SU-DHL-6 (cell line): ENCODE measurements at regions not wholly inside any gene's neighbourhood (a gene's known extent, or its start where the extent isn't known, plus 50 kb on each side); places are given as distances from the start of the nearest gene placed in this dataset.

Source experiments
- H2AFZ ChIP-seq: fragments of 200-600 bp; sonication (generic); 2 replicates; pipeline ENCODE4 v1.6.1; 2014; ENCODE audit warnings: low read depth, mild to moderate bottlenecking, moderate library complexity, mixed read lengths, antibody characterized with exemption, low read length; ENCODE audit not compliant: severe bottlenecking
- H3F3A ChIP-seq: fragments of 200-600 bp; shearing (Covaris generic); 2 replicates; pipeline ENCODE4 v1.6.0; 2016; ENCODE audit warnings: antibody characterized with exemption, mild to moderate bottlenecking; ENCODE audit not compliant: insufficient read depth
- H3K27ac ChIP-seq: fragments of 200-600 bp; sonication (generic); 2 replicates; pipeline ENCODE4 v1.5.1; 2016; ENCODE audit warnings: low read depth, mild to moderate bottlenecking, low read length, moderate library complexity, mixed read lengths
- H3K27me3 ChIP-seq: fragments of 200-600 bp; sonication (generic), shearing (Covaris generic); 2 replicates; pipeline ENCODE4 v1.6.0; 2014; ENCODE audit warnings: mild to moderate bottlenecking, low read length
- H3K36me3 ChIP-seq: fragments of 200-600 bp; sonication (generic); 2 replicates; pipeline ENCODE4 v1.6.1; 2014; ENCODE audit warnings: mild to moderate bottlenecking, low read length, mixed read lengths
- H3K4me2 ChIP-seq: fragments of 300-600, 200-600 bp; shearing (Covaris generic), sonication (generic); 2 replicates; pipeline ENCODE4 v1.6.0; 2014; ENCODE audit warnings: low read length, low read depth, mild to moderate bottlenecking; ENCODE audit not compliant: poor library complexity, severe bottlenecking
- H3K4me3 ChIP-seq: fragments of 200-600 bp; sonication (generic); 2 replicates; pipeline ENCODE4 v1.5.1; 2014; ENCODE audit warnings: antibody characterized with exemption, low read length, mild to moderate bottlenecking, mixed read lengths; ENCODE audit not compliant: insufficient read depth, poor library complexity, severe bottlenecking
- H3K79me2 ChIP-seq: fragments of 200-600 bp; sonication (generic); 2 replicates; pipeline ENCODE4 v1.6.1; 2014; ENCODE audit warnings: mild to moderate bottlenecking, low read length, moderate library complexity; ENCODE audit not compliant: insufficient read depth
- H3K9ac ChIP-seq: fragments of 200-600 bp; sonication (generic); 2 replicates; pipeline ENCODE4 v1.7.0; 2014; ENCODE audit warnings: mild to moderate bottlenecking, low read length
- H3K9me2 ChIP-seq: fragments of 200-600 bp; sonication (generic); replicated peaks from 2 replicates; pipeline ENCODE4 v1.6.1; 2014; ENCODE audit warnings: low read length; ENCODE audit not compliant: insufficient read depth
- H3K9me3 ChIP-seq: fragments of 200-600 bp; sonication (generic); 2 replicates; pipeline ENCODE4 v1.6.1; 2014; ENCODE audit warnings: low read length, mixed read lengths; ENCODE audit not compliant: insufficient read depth
- H4K20me1 ChIP-seq: fragments of 200-600 bp; sonication (generic); 2 replicates; pipeline ENCODE4 v1.6.1; 2014; ENCODE audit warnings: low read depth, mild to moderate bottlenecking, antibody characterized with exemption, low read length, moderate library complexity, mixed read lengths
- EZH2phosphoT487 ChIP-seq: fragments of 200-600 bp; sonication (generic), shearing (Covaris generic); conservative IDR thresholded peaks from 2 replicates; pipeline ENCODE4 v1.6.1; 2018; ENCODE audit warnings: mild to moderate bottlenecking, antibody characterized with exemption, low read length, moderate library complexity, mixed read lengths
- TF ChIP-seq, protein P1 (sequence below): fragments of 200-600 bp; sonication (generic); IDR thresholded peaks from one replicate; pipeline ENCODE4 v1.5.1; 2017; ENCODE audit warnings: antibody characterized with exemption, mild to moderate bottlenecking, low read length, moderate library complexity; ENCODE audit not compliant: insufficient read depth, poor library complexity, severe bottlenecking

DNA sequence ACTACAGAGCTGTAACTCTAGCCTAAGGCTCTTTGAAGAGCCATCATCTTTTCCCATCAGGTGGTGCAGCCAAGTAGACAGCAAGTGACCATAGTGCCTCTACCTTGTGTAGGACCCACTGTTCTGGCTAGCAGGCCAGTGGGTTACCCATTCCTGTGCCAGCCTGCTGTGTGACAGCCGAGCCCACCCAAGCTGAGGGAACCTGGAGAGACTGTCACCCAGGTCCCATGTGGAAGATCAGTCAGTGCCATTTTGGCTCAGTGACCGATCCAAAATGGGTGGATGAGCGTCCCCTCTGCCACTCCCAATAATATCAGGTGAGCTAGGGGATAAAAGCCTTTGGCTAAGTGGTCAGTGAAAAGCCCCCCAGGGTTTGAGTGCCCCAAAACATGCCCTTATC lies 417.9 kb downstream of the MATN1 start:
- H3K9me3 ChIP-seq: no peaks in the 10 kb centered on the region
- no peak overlapping the region for H3K27ac ChIP-seq
- no peaks in the 10 kb centered on the region for H3K79me2 ChIP-seq
- no peak overlapping the region for H3K9ac ChIP-seq
- no peaks in the 10 kb centered on the region for H3F3A ChIP-seq
- no peaks in the 10 kb centered on the region for H3K36me3 ChIP-seq
- no peaks in the 10 kb centered on the region for H3K9me2 ChIP-seq
- H3K4me3 ChIP-seq: no peak overlapping the region
- H3K4me2 ChIP-seq: no peak overlapping the region
- H4K20me1 ChIP-seq: no peaks in the 10 kb centered on the region
- TF ChIP-seq EZH2phosphoT487: no peak
- TF ChIP-seq, protein P1, sequence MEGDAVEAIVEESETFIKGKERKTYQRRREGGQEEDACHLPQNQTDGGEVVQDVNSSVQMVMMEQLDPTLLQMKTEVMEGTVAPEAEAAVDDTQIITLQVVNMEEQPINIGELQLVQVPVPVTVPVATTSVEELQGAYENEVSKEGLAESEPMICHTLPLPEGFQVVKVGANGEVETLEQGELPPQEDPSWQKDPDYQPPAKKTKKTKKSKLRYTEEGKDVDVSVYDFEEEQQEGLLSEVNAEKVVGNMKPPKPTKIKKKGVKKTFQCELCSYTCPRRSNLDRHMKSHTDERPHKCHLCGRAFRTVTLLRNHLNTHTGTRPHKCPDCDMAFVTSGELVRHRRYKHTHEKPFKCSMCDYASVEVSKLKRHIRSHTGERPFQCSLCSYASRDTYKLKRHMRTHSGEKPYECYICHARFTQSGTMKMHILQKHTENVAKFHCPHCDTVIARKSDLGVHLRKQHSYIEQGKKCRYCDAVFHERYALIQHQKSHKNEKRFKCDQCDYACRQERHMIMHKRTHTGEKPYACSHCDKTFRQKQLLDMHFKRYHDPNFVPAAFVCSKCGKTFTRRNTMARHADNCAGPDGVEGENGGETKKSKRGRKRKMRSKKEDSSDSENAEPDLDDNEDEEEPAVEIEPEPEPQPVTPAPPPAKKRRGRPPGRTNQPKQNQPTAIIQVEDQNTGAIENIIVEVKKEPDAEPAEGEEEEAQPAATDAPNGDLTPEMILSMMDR: no peak
- H3K27me3 ChIP-seq: no peaks in the 10 kb centered on the region
- H2AFZ ChIP-seq: no peak overlapping the region

DNA sequence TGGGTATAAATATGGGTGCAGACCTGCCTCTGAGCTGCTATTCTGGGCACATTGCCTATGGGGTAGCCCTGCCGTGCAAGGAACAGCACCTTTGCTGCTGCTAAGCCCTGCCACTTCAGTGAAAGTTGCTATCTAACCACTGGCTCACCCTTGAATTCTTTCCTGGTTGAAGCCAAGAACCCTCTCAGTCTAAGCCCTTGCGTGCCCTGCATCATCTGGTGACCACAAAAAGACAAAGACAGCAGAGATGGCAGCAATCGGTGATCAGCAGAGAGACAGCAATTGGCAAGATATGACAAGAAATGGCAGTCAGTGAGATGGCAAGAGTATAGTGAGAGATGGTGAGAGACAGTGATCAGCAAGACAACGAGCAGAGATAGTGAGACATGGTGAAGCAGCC lies 418.3 kb downstream of the MATN1 start:
- H2AFZ ChIP-seq: no peak overlapping the region

DNA sequence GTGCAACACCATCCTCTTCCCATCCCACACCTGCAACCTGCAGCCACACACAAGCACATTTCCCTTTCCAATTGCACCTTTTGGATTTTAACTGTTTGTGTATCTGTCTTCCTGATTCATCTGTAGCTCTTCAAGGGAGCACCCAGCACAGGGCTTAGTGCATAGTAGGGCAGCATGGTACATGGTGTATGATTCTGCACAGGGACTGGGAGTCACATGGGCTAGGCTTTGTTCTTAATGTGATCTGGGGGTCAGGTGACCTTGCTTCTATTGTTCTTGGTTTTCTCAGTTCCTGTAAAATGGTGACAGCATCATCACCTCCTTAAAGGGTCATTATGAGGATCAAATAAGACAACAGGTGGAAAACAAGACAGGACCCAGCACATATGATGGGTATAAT lies 419.3 kb downstream of the MATN1 start:
- H3K36me3 ChIP-seq: no peaks in the 10 kb centered on the region
- no peaks in the 10 kb centered on the region for H3K27me3 ChIP-seq
- H3K9me3 ChIP-seq: no peaks in the 10 kb centered on the region
- H3K9me2 ChIP-seq: no peaks in the 10 kb centered on the region
- no peak overlapping the region for H3K9ac ChIP-seq
- H3K79me2 ChIP-seq: no peaks in the 10 kb centered on the region
- H3F3A ChIP-seq: no peaks in the 10 kb centered on the region
- no peak overlapping the region for H3K4me3 ChIP-seq
- H3K27ac ChIP-seq: no peak overlapping the region
- H3K4me2 ChIP-seq: no peak overlapping the region
- no peak overlapping the region for H2AFZ ChIP-seq
- no peak for TF ChIP-seq EZH2phosphoT487
- TF ChIP-seq, protein P1: no peak
- no peaks in the 10 kb centered on the region for H4K20me1 ChIP-seq

More for the DNA sequence above, 418.3 kb downstream of the MATN1 start:
- H3K4me3 ChIP-seq: no peak overlapping the region
- H3K27ac ChIP-seq: no peak overlapping the region
- H4K20me1 ChIP-seq: no peaks in the 10 kb centered on the region
- H3K36me3 ChIP-seq: no peaks in the 10 kb centered on the region
- TF ChIP-seq, protein P1: no peak
- no peak for TF ChIP-seq EZH2phosphoT487
- no peaks in the 10 kb centered on the region for H3K79me2 ChIP-seq
- no peak overlapping the region for H3K4me2 ChIP-seq
- H3F3A ChIP-seq: no peaks in the 10 kb centered on the region
- H3K9ac ChIP-seq: no peak overlapping the region
- H3K9me2 ChIP-seq: no peaks in the 10 kb centered on the region
- no peaks in the 10 kb centered on the region for H3K27me3 ChIP-seq
- no peaks in the 10 kb centered on the region for H3K9me3 ChIP-seq
